T-helper 1 cell treated with Interleukin-12 subunit alpha and Interleukin-12 subunit beta and Interleukin-4 antibody, amounts not matched to agents 30 ng/mL and 1 ng/mL, for 36 hours (primary cell): ENCODE measurements at regions not wholly inside any gene's neighbourhood (a gene's known extent, or its start where the extent isn't known, plus 50 kb on each side); places are given as distances from the start of the nearest gene placed in this dataset.

Experiments used
- intact Hi-C: fragments of 100-400 bp; cut with micrococcal nuclease; formaldehyde crosslinking; loops from one replicate; pipeline ENCODE4 v1.15.1; 2024

- intact Hi-C loops: no loop called here
Observed at GRCh38 chr5:38207343-38207742, 51.0 kb upstream of the EGFLAM start.

GRCh38 chr5:38202741-38203140 lies 55.6 kb upstream of the EGFLAM start:
- intact Hi-C loops: no loop called here

GRCh38 chr5:38200872-38201557 lies 57.3 kb upstream of the EGFLAM start:
- intact Hi-C loops: no loop called here

GRCh38 chr5:38197118-38197517 lies 61.2 kb upstream of the EGFLAM start:
- intact Hi-C loops: no loop called here

GRCh38 chr5:38193015-38193581 lies 65.3 kb upstream of the EGFLAM start:
- intact Hi-C loops: loop anchor here (1.0 kb wide), 1 partner anchor 356 kb away; no protein-coding TSS in a partner anchor

- intact Hi-C loops: no loop called here
Observed at GRCh38 chr5:38191693-38192092, 66.7 kb upstream of the EGFLAM start.

- intact Hi-C loops: no loop called here
Observed at GRCh38 chr5:38190111-38190510, 68.2 kb upstream of the EGFLAM start.

GRCh38 chr5:38189081-38189504 lies 69.3 kb upstream of the EGFLAM start:
- intact Hi-C loops: no loop called here

- intact Hi-C loops: no loop called here
Observed at GRCh38 chr5:38188591-38188990, 69.8 kb upstream of the EGFLAM start.

GRCh38 chr5:38187532-38187931 lies 70.8 kb upstream of the EGFLAM start:
- intact Hi-C loops: no loop called here

GRCh38 chr5:38184627-38185026 lies 73.7 kb upstream of the EGFLAM start:
- intact Hi-C loops: no loop called here

GRCh38 chr5:38182991-38183390 lies 75.4 kb upstream of the EGFLAM start:
- intact Hi-C loops: no loop called here

GRCh38 chr5:38168029-38168428 lies 90.3 kb upstream of the EGFLAM start:
- intact Hi-C loops: no loop called here

- intact Hi-C loops: no loop called here
Observed at GRCh38 chr5:38167562-38167996, 90.8 kb upstream of the EGFLAM start.

- intact Hi-C loops: no loop called here
Observed at GRCh38 chr5:38166832-38167231, 91.5 kb upstream of the EGFLAM start.

GRCh38 chr5:38165435-38165834 lies 92.9 kb upstream of the EGFLAM start:
- intact Hi-C loops: no loop called here

GRCh38 chr5:38164776-38165399 lies 93.5 kb upstream of the EGFLAM start:
- intact Hi-C loops: no loop called here

GRCh38 chr5:38163636-38164237 lies 94.6 kb upstream of the EGFLAM start:
- intact Hi-C loops: no loop called here

GRCh38 chr5:38162625-38163024 lies 95.7 kb upstream of the EGFLAM start:
- intact Hi-C loops: no loop called here

GRCh38 chr5:38157024-38157423 lies 101.3 kb upstream of the EGFLAM start:
- intact Hi-C loops: no loop called here

- intact Hi-C loops: no loop called here
Observed at GRCh38 chr5:38154615-38155204, 103.6 kb upstream of the EGFLAM start.

- intact Hi-C loops: no loop called here
Observed at GRCh38 chr5:38151878-38152277, 106.5 kb upstream of the EGFLAM start.
